ENCODE measurements at regions not wholly inside any gene's neighbourhood (a gene's known extent, or its start where the extent isn't known, plus 50 kb on each side); places are given as distances from the start of the nearest gene placed in this dataset.
"Not testable (repeated sequence)": the region's sequence is repeated elsewhere in the genome, so short reads cannot be mapped to it uniquely, and the experiment has no call there.

- not testable (repeated sequence) for DNase-seq
Measured at GRCh38 chr1:120232834-120233660, 56.7 kb upstream of the SEC22B start.

- DNase-seq: not testable (repeated sequence)
Measured at GRCh38 chr1:120229835-120230234, 53.5 kb upstream of the SEC22B start.
